Left colon (tissue), 2 donors: ENCODE measurements at regions not wholly inside any gene's neighbourhood (a gene's known extent, or its start where the extent isn't known, plus 50 kb on each side); places are given as distances from the start of the nearest gene placed in this dataset.
A peak's percentile ranks its signal among the peaks of the same experiment; 100 is the strongest.
"Not testable (repeated sequence)": the region's sequence is repeated elsewhere in the genome, so short reads cannot be mapped to it uniquely, and the experiment has no call there.

Experiments used
- ATAC-seq: fragments of 200-7000 bp; cut with Tn5 transposase; one replicate; pipeline ENCODE4 v1.9.1; 2020; ENCODE audit warnings: mild to moderate bottlenecking, moderate library complexity
- DNase-seq, 2 donors: peaks; one replicate each; pipeline ENCODE4 v3.0.0-alpha.2; 2020
- intact Hi-C, 2 donors: fragments of 100-400 bp; cut with DNase I in 1 of 2; cut with micrococcal nuclease in 1 of 2; formaldehyde crosslinking; loops; one replicate each; pipeline versions ENCODE4 v1.11.2 to v1.14.0; 2022; cut with DNase I, micrococcal nuclease
- donor health status: DM: no; HTN: no; CAD: no.
- donor health status: DM: yes; HTN: yes; CAD: no.

DNA sequence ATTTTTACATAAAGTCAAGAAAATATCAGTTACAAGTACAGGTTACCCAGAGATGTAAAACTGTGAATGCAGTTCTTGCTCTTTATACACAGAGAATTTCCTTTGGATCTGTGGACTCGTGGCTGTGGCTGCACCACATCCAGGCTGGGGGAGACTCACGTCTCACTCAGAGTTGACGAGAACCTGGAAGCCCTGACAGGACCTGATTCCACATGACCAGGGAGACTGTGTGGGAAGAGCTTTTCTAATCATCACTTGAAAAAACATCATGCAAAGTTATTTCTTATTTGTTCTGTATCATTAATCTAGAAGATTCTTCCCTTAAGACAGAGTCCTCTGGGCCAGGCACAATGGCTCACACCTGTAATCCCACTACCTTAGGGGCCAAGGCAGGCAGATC, 1159.0 kb downstream of the RPIA start:
- DNase-seq (no peak), ATAC-seq (no peak)

DNA sequence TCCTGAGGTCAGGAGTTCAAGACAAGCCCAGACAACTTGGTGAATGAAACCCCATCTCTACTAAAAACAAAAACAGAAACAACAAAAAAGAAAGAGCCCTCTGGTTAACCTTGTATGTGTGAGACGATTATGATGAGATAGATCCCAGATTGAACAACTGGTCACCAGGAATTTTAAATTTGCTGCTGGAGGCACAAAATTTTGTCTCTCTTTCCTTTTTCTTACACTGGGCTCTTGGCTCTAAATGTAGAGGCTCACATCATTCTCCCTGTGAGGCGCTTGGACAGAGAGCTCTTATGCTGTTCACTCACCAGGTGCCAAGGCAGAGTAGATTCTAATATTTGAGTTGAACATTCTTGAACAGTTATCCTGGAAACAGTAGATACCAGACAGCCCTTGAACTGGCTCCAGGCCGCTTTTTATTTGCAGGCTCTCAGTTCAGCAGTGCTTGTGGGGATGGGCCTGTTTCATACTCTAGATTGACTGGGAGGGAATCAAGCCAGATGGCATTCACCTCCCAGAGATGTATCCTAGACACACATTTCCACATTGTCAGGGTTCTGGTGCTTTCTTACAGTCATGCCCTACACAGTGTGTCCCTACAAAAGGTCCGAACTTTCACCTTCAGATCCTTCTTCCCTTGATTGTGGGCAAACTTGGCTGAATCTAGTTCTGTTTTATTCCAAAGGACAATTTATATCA, 1159.6 kb downstream of the RPIA start:
- DNase-seq (no peak), ATAC-seq (no peak)
- intact Hi-C loops: no loop called here

More for the DNA sequence above, 1159.0 kb downstream of the RPIA start:
- intact Hi-C loops: no loop called here

DNA sequence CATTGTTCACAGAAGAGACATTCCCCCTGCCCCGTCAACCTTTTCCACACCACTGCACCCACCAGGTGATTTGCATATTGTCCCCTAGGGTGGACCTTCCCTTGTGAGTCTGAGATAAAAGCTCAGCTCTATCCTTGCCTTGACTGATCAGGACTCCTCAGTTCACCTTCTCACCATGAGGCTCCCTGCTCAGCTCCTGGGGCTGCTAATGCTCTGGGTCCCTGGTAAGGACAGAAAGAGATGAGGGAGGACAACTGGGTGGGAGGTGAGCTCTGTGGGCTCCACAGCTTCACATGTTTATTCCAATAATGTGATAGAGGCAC, 1160.1 kb downstream of the RPIA start:
- DNase-seq (no peak), ATAC-seq (no peak)
- intact Hi-C loops: no loop called here

DNA sequence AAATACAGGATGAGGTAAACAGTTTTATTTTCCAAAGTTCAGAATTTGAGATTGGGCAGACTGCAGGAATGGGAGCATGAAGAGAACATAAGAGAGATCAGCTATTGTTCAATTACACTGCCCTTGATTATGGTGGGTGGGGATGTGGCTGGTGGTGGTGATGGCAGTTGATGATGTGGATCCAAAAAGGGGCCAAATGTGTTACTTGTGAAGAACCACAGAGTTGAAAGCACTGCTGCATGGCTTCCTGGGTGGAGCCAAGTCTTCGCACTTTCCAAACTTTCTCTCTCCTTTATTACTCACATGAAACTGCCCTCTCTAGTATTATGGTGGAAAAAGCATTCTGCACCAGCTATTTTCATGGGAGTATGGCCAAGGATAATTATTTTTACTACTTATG, 1162.0 kb downstream of the RPIA start:
- ATAC-seq, intact Hi-C loops: not testable (repeated sequence)

DNA sequence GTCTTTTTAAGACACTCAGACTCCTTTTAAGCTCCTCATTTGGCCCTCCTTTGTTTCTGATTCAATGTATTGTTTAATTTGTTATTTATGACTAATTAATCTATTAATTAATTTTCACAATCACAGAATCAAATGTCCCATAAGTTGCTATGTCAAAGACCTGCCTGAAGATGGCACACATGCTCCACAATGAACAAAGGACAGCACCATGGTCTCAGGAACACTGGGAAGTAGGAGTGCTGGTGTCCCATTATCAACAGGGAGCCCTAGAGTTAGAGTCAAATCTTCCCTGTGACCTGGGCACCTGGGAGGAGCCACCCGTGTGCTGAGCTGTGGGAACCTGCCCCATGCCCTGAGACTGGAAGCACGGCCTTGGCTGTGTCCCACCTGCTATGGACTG, 1164.3 kb downstream of the RPIA start:
- DNase-seq, intact Hi-C loops, ATAC-seq: not testable (repeated sequence)

More for the DNA sequence above, 1162.0 kb downstream of the RPIA start:
- DNase-seq: not testable (repeated sequence)

DNA sequence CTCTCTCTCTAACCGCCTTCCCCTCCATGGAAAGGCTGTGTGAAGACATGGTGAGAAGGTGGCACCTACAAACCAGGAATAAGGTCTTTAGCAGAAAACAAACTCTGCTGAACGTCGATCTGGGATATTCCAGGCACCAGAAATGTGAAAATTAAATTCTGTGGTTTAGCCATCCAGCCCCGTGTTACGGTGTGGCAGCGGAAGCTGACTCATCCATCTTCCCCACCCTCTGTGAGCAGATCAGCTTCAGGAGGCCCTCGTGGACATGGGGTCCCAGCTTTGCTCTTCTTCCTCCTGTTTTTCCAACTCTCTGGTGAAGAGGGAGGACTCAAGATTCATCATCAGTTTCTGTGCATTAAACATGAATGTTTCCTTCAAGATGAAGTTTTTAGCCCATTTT, 1164.8 kb downstream of the RPIA start:
- intact Hi-C loops, ATAC-seq, DNase-seq: not testable (repeated sequence)

DNA sequence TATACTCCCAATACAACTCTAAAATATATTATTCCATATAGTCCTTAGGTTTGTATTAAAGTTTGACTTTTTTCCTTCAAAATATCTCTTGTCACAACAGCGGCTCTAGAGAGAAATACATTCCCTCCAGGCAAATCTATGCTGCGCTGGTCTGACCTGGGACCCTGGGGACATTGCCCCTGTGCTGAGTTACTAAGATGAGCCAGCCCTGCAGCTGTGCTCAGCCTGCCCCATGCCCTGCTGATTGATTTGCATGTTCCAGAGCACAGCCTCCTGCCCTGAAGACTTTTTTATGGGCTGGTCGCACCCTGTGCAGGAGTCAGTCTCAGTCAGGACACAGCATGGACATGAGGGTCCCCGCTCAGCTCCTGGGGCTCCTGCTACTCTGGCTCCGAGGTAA, 1170.7 kb downstream of the RPIA start:
- DNase-seq, ATAC-seq, intact Hi-C loops: not testable (repeated sequence)

DNA sequence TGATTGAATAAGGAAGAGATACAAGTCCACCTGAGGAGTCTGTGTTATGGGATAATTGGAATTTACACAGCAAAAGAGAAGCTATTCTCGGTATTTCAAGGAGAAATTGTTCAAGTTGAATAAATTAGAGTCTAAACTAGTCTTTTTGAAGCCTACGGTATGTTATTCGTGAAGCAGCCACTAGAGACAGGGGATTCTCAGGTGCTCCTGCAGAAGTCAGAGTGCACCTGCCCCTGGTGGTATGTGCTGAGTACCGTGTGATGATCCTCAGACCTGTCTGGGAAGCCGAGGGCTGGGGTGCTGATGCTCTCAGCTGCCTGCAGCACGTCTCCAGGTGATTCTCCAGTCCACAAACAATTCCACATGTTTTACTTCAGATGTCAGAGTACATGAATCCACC, 1171.7 kb downstream of the RPIA start:
- DNase-seq, ATAC-seq, intact Hi-C loops: not testable (repeated sequence)

DNA sequence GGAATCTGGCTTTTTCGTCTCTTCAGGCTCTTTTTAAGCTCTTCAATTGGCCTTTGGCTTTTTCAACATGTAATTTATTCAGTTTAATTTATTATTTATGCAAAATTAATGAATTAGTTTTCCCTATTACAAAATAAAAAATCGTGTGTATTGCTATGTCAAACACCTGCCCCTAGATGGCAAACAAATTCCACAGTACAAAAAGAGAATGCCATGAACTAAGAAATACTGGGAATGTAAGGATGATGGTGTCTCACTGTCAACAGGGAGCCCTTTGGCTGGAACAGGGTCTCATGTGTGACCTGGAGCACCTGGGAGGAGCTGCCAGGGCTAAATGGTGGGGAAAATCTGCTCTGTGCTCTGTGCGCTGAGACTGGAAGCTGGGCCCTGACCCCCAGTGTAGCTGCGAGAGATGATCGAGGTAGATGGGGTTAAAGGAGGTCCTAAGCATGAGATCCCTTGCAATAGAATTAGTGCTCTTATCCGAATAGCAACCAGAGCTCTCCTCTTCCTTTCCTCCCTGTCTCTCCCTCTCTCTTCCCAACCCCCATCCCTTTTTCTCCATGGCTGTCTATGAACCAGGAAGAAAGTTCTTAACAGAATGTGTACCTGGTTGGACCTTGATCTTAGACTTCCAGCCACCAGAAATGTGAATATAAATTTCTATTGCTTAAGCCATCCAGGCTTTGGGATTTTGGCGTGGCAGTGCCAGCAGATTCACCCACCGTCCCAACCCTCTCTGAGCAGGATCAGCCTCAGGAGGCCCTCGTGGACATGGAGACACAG, 1183.5 kb downstream of the RPIA start:
- DNase-seq, intact Hi-C loops: not testable (repeated sequence)
- peak; percentile 97 for ATAC-seq

DNA sequence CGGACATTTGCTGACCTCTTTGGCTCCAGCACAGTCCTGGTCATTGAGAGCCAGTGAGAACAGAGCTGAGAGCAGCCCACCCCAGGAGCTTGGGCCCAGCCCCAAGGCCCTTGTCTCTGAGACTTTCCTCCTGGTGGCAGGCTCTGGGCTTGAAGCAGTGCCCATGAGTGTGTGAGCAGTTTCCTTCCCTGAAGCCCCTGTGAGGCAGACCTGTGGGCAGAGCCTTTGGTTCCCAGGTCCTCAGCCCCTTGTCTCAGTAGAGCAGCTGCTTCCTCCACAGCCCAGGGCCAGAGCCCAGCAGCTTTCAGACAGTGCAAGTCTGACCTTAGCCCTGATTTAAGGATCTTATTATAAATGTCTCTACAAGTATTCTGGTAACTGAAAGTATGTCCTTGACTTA, 1185.0 kb downstream of the RPIA start:
- DNase-seq, ATAC-seq, intact Hi-C loops: not testable (repeated sequence)

DNA sequence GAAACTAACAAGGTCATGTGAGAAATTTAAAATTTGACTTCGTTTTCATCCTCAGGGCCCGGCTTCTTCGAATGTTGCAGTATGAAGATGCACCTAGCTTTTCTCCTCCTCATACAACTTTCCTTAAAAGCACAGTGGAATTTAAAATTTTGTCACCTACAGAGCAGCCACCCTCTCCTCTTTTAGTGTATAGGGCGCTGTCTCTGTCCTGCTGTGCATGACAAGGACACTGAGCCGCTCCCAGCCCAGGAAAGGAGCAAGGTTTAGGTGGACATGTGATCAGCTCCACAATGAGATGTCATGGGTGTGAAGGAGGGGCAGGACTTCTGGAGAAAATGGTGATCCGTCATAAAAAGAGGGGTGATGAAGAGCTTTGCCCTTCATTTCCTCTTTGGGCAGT, 1185.4 kb downstream of the RPIA start:
- not testable (repeated sequence) for ATAC-seq

DNA sequence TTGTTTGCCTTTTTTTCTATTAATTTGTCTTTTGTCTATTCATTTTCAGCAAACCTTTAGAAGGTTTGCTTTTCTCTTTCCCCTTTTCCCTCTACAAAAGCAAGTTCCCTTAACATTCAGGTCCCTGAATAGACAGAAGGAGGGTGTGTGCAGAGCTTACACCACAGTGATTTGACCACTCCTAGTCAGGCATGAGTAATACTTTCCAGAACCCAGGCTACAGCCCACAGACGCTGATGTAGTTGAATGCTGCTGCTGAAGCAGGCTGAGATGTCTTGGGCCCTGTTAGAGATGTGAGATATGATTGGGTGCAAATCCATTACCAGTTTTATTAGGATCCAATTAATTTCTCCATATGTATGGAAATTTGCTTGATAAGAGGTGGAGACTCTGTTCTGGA, 1191.4 kb downstream of the RPIA start:
- ATAC-seq, DNase-seq, intact Hi-C loops: not testable (repeated sequence)

More for the DNA sequence above, 1185.4 kb downstream of the RPIA start:
- intact Hi-C loops, DNase-seq: not testable (repeated sequence)

DNA sequence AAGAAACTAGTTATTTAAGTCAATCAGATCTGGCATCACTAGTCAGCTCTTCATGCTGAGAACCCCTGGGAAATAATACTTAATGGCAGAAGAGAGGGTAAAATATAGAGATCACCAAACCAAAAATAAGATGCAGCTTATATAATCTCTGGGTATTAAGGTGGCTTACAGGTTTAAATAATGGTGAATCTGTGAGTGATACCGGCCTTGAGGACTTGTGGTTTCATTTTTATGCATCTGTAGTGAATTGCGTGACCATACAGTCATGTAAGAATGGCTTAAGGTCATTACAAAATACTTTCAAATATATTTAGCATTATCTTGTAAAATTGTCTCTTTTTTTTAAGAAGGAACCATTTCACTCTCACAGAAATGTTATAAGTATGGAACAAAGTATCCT, 1192.2 kb downstream of the RPIA start:
- intact Hi-C loops, DNase-seq, ATAC-seq: not testable (repeated sequence)

DNA sequence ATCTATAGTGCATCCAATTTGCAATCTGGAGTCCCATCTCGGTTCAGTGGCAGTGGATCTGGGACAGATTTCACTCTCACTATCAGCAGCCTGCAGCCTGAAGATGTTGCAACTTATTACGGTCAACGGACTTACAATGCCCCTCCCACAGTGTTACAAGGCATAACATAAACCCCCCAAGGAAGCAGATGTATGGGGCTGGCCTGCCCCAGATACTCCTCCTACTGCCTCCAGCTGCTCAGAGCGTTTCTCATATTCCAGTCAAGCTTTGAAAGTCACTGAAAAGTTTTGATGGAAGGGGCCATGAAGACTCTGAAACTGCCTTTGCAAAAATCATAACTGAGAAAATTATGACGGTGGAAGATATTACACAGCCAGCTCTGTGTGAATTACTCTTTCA, 1193.6 kb downstream of the RPIA start:
- ATAC-seq, DNase-seq, intact Hi-C loops: not testable (repeated sequence)

DNA sequence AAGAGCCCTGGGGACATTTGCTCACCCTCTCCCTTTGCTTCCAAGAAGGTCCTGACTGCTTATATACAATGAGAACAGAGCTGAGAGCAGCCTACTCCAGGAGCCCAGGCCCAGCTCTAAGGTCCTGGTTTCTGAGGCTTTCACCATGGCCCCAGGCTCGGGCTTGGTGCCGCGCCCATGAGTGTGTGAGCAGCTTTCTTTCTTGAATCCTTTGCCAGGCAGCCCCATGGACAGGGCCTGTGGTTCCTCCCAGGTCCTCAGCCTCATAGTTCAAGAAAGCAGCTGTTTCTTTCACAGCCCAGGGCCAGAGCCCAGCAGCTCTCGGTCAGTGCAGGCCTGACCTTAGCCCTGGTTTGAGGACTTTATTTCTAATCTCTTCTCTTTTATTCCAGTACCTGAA, 1197.2 kb downstream of the RPIA start:
- DNase-seq, ATAC-seq, intact Hi-C loops: not testable (repeated sequence)

DNA sequence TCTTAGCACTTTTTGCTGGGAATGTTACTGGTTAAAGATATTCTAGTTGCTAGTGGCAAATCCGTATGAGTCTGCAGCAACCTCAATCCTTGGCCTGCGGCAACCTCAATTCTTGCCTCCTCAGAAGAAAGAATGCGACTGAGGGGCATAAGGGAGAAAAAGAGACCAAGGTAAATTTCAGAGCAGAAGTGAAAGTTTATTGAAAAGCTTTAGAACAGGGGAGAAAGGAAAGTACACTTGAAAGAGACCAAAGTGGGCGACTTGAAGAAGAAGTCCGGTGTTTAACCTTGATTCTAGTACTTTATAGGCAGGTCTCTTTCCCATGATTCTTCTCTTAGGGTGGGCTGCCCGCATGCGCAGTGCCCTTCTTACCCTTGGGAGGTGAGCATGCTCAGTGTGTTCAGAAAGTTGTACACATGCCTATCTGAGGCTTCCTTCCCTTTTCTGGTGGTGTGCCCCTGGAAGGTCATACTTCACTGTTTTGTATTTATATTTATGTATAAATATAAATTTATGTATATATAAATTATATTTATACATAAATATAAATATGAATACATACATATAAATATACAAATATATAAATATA, 1198.8 kb downstream of the RPIA start:
- ATAC-seq, DNase-seq, intact Hi-C loops: not testable (repeated sequence)

DNA sequence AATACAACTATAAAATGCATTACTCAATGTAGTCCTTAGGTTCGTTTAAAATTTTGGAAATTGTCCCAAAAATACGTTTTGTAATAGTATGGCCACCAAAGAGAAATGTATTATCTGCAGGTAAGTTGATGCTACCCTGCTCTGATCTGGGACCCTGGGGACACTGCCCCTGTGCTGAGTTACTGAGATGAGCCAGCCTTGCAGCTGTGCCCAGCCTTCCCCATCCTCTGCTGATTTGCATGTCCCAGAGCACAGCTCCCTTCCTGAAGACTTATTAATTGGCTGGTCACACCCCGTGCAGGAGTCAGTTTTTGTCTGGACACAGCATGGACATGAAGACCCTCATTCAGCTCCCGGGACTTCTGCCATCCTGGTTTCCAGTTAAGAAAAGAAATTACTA, 1203.5 kb downstream of the RPIA start:
- ATAC-seq, intact Hi-C loops, DNase-seq: not testable (repeated sequence)

DNA sequence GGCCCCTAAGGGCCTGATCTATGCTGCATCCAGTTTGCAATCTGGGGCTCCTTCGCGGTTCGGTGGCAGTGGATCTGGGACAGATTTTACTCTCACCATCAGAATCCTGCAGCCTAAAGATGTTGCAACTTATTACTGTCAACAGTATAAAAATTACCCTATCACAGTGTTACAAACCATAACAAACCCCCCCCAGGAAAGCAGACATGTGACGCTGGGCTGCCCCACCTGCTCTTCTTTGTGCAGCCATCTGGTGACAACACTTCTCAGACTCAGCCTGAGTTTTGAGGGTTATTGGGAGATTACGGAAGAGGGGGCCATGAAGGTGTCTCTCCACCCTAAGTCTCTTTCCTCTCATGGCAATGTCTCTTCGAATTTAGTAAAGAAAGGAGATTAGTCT, 1204.2 kb downstream of the RPIA start:
- DNase-seq, ATAC-seq, intact Hi-C loops: not testable (repeated sequence)

DNA sequence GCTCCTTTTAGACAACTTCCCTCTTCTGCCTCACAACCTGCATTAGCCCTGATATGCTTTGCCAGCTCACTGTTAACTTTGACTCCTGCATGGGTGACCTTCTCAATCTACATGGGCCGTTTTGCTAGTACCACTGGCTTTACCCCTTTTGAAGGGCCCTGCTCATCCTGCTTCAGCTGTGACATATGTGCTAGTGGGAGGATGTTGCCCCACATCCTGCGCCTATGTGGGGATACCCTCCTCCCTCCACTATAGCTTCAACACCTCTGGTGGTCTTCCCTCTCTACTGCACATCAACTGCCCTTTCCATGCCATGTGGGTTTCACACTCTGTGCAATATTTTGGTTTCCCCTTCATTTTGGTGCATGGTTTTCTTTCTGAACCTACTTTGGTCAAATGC, 1235.5 kb downstream of the RPIA start:
- intact Hi-C loops, DNase-seq, ATAC-seq: not testable (repeated sequence)
